ENCODE measurements at regions not wholly inside any gene's neighbourhood (a gene's known extent, or its start where the extent isn't known, plus 50 kb on each side); places are given as distances from the start of the nearest gene placed in this dataset.

DNA sequence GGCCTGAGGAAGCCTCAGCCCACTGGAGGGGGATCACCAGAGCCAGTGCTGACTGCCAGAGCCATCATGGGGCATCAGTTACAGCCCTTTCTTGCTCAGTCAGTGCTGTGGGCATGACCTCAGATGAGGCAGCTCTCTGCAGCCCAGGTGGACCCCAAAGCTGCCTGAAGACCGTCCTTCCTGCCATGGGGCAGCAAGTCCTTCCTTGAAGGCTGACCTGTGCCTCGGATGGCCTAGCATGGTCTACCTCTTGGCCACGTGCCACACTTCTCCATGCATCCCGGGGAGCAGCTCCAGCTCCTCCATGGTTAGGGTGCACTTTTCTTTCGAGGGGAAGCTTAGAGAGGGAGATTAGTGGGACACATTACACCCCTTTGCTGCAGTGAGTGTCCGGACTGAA is 233.4 kb downstream of the VAPA start:
- FAIRE-seq (no peak), DNase-seq (ENCODE audit: low read depth) (no peak)
- no peaks in the 10 kb centered on the region for H4K20me1 ChIP-seq (ENCODE audit: insufficient read depth, low read length)
- H3K79me2 ChIP-seq (ENCODE audit: insufficient read depth, low read length): no peaks in the 10 kb centered on the region
- H3K36me3 ChIP-seq (ENCODE audit: insufficient read depth, low read length): no peaks in the 10 kb centered on the region
- Mint-ChIP-seq H3K27me3 (ENCODE audit: low read depth, unreplicated experiment) (peaks cover 33% of the 10 kb centered on the region), H3K27ac (ENCODE audit: unreplicated experiment) (no peak overlapping the region), H3K36me3 (ENCODE audit: low read depth, unreplicated experiment) (peaks cover 3% of the 10 kb centered on the region), H3K9me3 (ENCODE audit: unreplicated experiment) (peaks cover 4% of the 10 kb centered on the region), H3K4me3 (ENCODE audit: unreplicated experiment) (no peak overlapping the region), H3K4me1 (ENCODE audit: low read depth, unreplicated experiment) (peaks cover 6% of the 10 kb centered on the region)
- H3K27me3 ChIP-seq (ENCODE audit: insufficient read depth, low read length): no peaks in the 10 kb centered on the region
- H3K4me3 ChIP-seq (ENCODE audit: insufficient read depth, low read depth, low read length): no peak overlapping the region
- no peak overlapping the region for H3K4me2 ChIP-seq (ENCODE audit: low read length)
- H3K9ac ChIP-seq (ENCODE audit: low read length): no peak overlapping the region
- H3K4me1 ChIP-seq (ENCODE audit: insufficient read depth, low read length): peaks cover 5% of the 10 kb centered on the region
- TF ChIP-seq, protein P1, sequence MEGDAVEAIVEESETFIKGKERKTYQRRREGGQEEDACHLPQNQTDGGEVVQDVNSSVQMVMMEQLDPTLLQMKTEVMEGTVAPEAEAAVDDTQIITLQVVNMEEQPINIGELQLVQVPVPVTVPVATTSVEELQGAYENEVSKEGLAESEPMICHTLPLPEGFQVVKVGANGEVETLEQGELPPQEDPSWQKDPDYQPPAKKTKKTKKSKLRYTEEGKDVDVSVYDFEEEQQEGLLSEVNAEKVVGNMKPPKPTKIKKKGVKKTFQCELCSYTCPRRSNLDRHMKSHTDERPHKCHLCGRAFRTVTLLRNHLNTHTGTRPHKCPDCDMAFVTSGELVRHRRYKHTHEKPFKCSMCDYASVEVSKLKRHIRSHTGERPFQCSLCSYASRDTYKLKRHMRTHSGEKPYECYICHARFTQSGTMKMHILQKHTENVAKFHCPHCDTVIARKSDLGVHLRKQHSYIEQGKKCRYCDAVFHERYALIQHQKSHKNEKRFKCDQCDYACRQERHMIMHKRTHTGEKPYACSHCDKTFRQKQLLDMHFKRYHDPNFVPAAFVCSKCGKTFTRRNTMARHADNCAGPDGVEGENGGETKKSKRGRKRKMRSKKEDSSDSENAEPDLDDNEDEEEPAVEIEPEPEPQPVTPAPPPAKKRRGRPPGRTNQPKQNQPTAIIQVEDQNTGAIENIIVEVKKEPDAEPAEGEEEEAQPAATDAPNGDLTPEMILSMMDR (IDR thresholded peaks at IDR 0.05; ENCODE audit: insufficient read depth, low read depth, low read length): no peak
- no peak for TF ChIP-seq EZH2 (IDR thresholded peaks at IDR 0.05; ENCODE audit: insufficient read depth, low read length)
- H2AFZ ChIP-seq (ENCODE audit: low read depth, low read length): no peak overlapping the region
- H3K9me3 ChIP-seq (ENCODE audit: insufficient read depth, low read depth, low read length): no peaks in the 10 kb centered on the region
- no peak overlapping the region for H3K27ac ChIP-seq (ENCODE audit: low read depth, low read length)

DNA sequence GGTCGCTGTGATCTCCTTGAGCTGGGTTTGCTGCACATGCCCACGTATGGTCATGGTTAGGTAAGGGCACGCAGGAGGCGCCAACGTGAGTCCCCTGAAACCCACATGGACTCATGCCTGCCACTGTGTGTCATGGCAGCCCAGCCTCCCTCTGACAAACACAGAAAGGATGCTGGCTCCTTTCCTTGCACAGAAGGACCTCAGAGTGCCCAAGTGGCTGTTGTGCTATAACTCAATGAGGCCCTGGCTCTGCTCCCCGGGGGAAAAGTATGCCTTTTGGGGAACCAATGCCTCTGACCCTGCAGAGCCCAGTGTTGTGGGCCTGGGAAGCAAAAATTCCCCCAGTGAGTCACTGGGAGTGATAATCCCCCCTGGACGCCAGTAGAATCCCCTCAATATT is 233.9 kb downstream of the VAPA start:
- DNase-seq (ENCODE audit: low read depth) (no peak), FAIRE-seq (no peak)
- H3K9me3 ChIP-seq (ENCODE audit: insufficient read depth, low read depth, low read length): no peaks in the 10 kb centered on the region

More for the DNA sequence above, 233.9 kb downstream of the VAPA start:
- Mint-ChIP-seq H3K9me3 (ENCODE audit: unreplicated experiment) (peaks cover 4% of the 10 kb centered on the region), H3K27me3 (ENCODE audit: low read depth, unreplicated experiment) (peaks cover 33% of the 10 kb centered on the region), H3K4me1 (ENCODE audit: low read depth, unreplicated experiment) (peaks cover 2% of the 10 kb centered on the region), H3K4me3 (ENCODE audit: unreplicated experiment) (no peak overlapping the region), H3K36me3 (ENCODE audit: low read depth, unreplicated experiment) (peaks cover 3% of the 10 kb centered on the region), H3K27ac (ENCODE audit: unreplicated experiment) (no peak overlapping the region)
- Histone ChIP-seq H3K36me3 (ENCODE audit: insufficient read depth, low read length) (no peaks in the 10 kb centered on the region), H3K79me2 (ENCODE audit: insufficient read depth, low read length) (no peaks in the 10 kb centered on the region), H3K4me1 (ENCODE audit: insufficient read depth, low read length) (peaks cover 2% of the 10 kb centered on the region), H3K9ac (ENCODE audit: low read length) (no peak overlapping the region), H3K27me3 (ENCODE audit: insufficient read depth, low read length) (no peaks in the 10 kb centered on the region), H2AFZ (ENCODE audit: low read depth, low read length) (no peak overlapping the region), H3K27ac (ENCODE audit: low read depth, low read length) (no peak overlapping the region), H3K4me2 (ENCODE audit: low read length) (no peak overlapping the region), H4K20me1 (ENCODE audit: insufficient read depth, low read length) (no peaks in the 10 kb centered on the region), H3K4me3 (ENCODE audit: insufficient read depth, low read depth, low read length) (no peak overlapping the region)
- TF ChIP-seq, protein P1 (IDR thresholded peaks at IDR 0.05; ENCODE audit: insufficient read depth, low read depth, low read length): no peak
- no peak for TF ChIP-seq EZH2 (IDR thresholded peaks at IDR 0.05; ENCODE audit: insufficient read depth, low read length)

All from astrocyte (in vitro differentiated cells and primary cell).